ENCODE measurements at regions not wholly inside any gene's neighbourhood (a gene's known extent, or its start where the extent isn't known, plus 50 kb on each side); places are given as distances from the start of the nearest gene placed in this dataset.
"Not testable (repeated sequence)": the region's sequence is repeated elsewhere in the genome, so short reads cannot be mapped to it uniquely, and the experiment has no call there.

DNA sequence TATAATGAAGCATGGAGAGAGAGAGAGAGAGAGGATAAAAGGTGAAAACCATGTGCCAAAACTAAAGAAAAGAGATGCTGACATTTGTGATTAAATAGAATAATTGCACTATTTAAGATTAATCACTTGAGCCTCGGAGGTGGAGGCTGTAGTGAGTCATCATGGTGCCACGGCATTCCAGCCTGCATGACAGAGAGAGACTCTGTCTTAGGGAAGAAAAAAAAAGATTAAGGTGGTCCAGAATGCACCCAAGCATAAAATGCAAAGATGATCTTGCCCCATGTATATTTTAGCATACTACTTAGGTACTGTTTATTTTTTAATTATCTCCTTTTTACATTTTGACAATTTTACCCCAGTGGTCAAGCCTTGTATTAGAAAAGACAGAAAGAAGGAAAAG, 742.5 kb downstream of the SPATA31A1 start:
- H3K27me3 Mint-ChIP-seq (ENCODE audit: unreplicated experiment); H3K4me3 Mint-ChIP-seq (ENCODE audit: low read depth, unreplicated experiment); intact Hi-C loops (cut with micrococcal nuclease; ENCODE audit: unreplicated experiment); H3K9me3 Mint-ChIP-seq (ENCODE audit: low read depth, unreplicated experiment); H3K36me3 Mint-ChIP-seq (ENCODE audit: insufficient read depth, unreplicated experiment); DNase-seq; H3K27ac Mint-ChIP-seq (ENCODE audit: unreplicated experiment); CTCF ChIA-PET; H3K4me1 Mint-ChIP-seq (ENCODE audit: low read depth, unreplicated experiment); BruUV-seq (replicated peaks): not testable (repeated sequence)

DNA sequence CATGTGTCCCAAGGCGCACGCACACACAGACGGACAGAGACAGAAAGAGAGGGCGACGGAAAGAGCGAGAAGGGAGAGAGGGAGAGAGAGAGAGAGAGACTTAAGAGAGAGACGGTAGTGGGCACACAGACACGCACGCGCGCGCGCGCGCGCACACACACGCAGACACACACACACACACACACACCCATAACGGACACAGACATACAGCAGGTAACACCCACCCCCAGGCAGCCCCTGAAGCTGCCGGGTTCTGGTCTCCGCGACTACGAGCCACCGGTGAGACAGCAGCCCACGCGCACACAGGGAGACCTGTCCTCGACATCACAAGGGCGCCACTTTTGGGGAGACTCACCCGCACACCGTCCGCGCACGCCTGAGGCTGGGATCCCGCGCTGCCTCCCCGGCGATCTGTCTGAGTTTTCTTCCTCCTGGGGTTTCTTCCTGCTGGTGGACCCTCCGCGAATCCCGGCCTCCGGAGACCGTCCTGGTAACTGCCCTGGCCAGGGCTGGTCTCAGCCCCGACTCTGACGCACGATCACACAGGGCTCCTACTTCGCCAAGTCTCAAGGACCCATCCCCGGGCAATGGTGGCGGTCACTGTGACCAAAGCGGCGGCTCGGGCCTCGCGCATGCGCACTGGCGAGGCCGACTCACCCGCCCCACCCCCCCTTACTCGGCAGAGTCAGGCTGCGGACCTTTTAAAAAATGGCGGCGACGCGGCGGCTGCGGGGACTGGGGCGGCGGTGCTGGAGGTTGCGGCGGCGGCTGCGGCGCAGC, 750.7 kb downstream of the SPATA31A1 start:
- H3K4me1 Mint-ChIP-seq (ENCODE audit: low read depth, unreplicated experiment); CTCF ChIA-PET; intact Hi-C loops (cut with micrococcal nuclease; ENCODE audit: unreplicated experiment); BruUV-seq (replicated peaks); H3K9me3 Mint-ChIP-seq (ENCODE audit: low read depth, unreplicated experiment); DNase-seq; H3K27me3 Mint-ChIP-seq (ENCODE audit: unreplicated experiment): not testable (repeated sequence)
- H3K4me3 Mint-ChIP-seq (ENCODE audit: low read depth, unreplicated experiment): peak overlapping the region; percentile 80
- H3K27ac Mint-ChIP-seq (ENCODE audit: unreplicated experiment): peak overlapping the region; percentile 78
- H3K36me3 Mint-ChIP-seq (ENCODE audit: insufficient read depth, unreplicated experiment): peaks cover 13% of the 10 kb centered on the region

DNA sequence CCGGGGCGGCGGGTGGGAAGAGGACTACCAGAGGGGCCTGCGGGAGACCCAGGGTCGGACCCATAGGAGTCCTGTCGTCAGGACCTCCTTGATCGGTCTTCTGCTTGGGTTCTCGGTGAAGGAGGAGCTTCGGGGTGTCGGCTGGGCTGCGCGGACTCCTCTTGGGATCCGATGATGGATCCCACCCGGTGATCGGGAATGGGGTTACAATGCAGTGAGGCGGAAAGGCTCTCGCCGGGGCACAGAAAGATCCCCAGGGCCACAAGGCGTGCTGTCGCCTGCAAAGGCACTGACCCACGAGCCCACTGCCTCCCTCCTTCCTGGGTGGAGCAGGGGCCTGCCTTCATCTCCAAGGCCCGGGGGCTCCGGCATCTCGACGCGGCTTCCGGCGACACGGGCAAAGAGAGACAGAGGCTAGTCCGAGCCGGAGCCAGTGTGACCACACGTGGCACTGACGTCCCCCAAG, 751.3 kb downstream of the SPATA31A1 start:
- H3K36me3 Mint-ChIP-seq (ENCODE audit: insufficient read depth, unreplicated experiment): peaks cover 13% of the 10 kb centered on the region
- DNase-seq; BruUV-seq (replicated peaks); intact Hi-C loops (cut with micrococcal nuclease; ENCODE audit: unreplicated experiment); H3K9me3 Mint-ChIP-seq (ENCODE audit: low read depth, unreplicated experiment); H3K27me3 Mint-ChIP-seq (ENCODE audit: unreplicated experiment); H3K4me1 Mint-ChIP-seq (ENCODE audit: low read depth, unreplicated experiment); CTCF ChIA-PET; H3K27ac Mint-ChIP-seq (ENCODE audit: unreplicated experiment); H3K4me3 Mint-ChIP-seq (ENCODE audit: low read depth, unreplicated experiment): not testable (repeated sequence)

DNA sequence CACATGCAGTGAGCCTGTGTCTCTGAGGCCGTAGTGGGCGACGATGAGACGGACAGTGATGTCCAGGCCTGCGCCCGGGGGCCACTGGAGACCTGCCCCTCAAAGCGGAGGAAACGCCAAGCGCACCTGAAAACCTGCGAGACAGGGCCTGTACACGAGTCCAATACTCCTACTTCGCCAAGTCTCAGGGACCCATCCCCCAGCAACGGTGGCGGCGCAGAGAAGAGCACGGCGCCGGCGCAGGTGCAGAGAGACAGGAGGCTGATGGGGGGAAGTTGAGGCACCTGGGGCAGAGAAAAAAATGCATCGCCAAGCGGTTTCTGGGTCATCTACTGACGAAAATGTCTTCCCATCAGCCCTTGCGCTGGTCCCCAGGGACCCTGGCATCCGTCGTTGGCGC, 751.8 kb downstream of the SPATA31A1 start:
- H3K4me1 Mint-ChIP-seq (ENCODE audit: low read depth, unreplicated experiment); H3K4me3 Mint-ChIP-seq (ENCODE audit: low read depth, unreplicated experiment); DNase-seq; H3K9me3 Mint-ChIP-seq (ENCODE audit: low read depth, unreplicated experiment); CTCF ChIA-PET; BruUV-seq (replicated peaks); intact Hi-C loops (cut with micrococcal nuclease; ENCODE audit: unreplicated experiment); H3K27ac Mint-ChIP-seq (ENCODE audit: unreplicated experiment); H3K27me3 Mint-ChIP-seq (ENCODE audit: unreplicated experiment): not testable (repeated sequence)
- peaks cover 13% of the 10 kb centered on the region for H3K36me3 Mint-ChIP-seq (ENCODE audit: insufficient read depth, unreplicated experiment)

DNA sequence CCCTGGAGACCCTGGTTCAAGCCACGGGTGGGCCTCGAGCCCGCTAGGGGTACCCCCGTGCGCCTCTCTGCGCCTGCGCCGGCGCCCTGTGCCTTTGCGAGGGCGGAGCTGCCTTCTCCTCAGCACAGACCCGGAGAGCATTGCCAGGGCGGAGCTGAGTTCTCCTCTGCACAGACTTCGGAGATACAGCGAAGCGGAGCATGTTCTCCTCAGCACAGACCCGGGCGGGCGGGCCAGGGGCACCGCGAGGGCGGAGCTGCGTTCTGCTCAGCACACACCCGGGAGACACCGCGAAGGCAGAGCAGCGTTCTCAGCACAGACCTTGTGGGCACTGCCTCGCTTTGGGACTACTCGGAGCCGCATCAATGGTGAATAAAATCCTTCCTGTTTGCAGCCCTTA, 753.0 kb downstream of the SPATA31A1 start:
- DNase-seq; intact Hi-C loops (cut with micrococcal nuclease; ENCODE audit: unreplicated experiment); H3K4me3 Mint-ChIP-seq (ENCODE audit: low read depth, unreplicated experiment); BruUV-seq (replicated peaks); H3K27ac Mint-ChIP-seq (ENCODE audit: unreplicated experiment); H3K27me3 Mint-ChIP-seq (ENCODE audit: unreplicated experiment); H3K4me1 Mint-ChIP-seq (ENCODE audit: low read depth, unreplicated experiment); H3K9me3 Mint-ChIP-seq (ENCODE audit: low read depth, unreplicated experiment); CTCF ChIA-PET: not testable (repeated sequence)
- H3K36me3 Mint-ChIP-seq (ENCODE audit: insufficient read depth, unreplicated experiment): peaks cover 13% of the 10 kb centered on the region

DNA sequence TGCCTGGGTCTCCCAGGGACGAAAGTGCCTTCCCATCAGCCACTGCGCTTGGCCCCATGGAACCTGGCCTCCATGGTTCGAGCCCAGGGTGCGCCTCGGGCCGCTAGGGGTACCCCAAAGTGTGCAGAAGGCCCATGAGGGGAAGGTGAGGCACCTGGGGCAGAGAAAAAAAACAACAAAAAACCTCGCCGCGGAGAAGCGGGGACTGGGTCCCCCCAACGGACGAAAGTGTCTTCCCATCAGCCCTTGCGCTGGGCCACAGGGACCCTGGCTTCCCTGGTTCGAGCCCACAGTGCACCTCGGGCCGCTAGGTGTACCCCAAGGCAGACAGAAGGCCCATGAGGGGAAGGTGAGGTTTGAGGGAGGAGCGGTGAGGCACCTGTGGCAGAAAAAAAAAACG, 755.3 kb downstream of the SPATA31A1 start:
- H3K4me3 Mint-ChIP-seq (ENCODE audit: low read depth, unreplicated experiment); DNase-seq; H3K27me3 Mint-ChIP-seq (ENCODE audit: unreplicated experiment); H3K4me1 Mint-ChIP-seq (ENCODE audit: low read depth, unreplicated experiment); BruUV-seq (replicated peaks); CTCF ChIA-PET; intact Hi-C loops (cut with micrococcal nuclease; ENCODE audit: unreplicated experiment); H3K9me3 Mint-ChIP-seq (ENCODE audit: low read depth, unreplicated experiment); H3K27ac Mint-ChIP-seq (ENCODE audit: unreplicated experiment): not testable (repeated sequence)
- H3K36me3 Mint-ChIP-seq (ENCODE audit: insufficient read depth, unreplicated experiment): peaks cover 12% of the 10 kb centered on the region

DNA sequence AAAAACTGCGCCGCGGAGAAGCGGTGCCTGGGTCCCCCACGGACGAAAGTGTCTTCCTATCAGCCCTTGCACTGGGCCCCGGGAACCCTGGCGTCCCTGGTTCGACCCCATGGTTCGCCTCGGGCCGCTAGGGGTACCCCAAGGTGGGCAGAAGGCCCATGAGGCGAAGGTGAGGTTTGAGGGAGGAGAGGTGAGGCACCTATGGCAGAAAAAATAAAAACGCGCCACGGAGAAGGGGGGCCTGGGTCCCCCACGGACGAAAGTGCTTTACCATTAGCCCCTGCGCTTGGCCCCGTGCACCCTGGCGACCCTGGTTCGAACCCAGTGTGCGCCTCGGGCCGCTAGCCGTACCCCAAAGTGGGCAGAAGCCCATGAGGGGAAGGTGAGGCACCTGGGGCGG, 756.1 kb downstream of the SPATA31A1 start:
- BruUV-seq (replicated peaks); H3K4me3 Mint-ChIP-seq (ENCODE audit: low read depth, unreplicated experiment); intact Hi-C loops (cut with micrococcal nuclease; ENCODE audit: unreplicated experiment); H3K36me3 Mint-ChIP-seq (ENCODE audit: insufficient read depth, unreplicated experiment); DNase-seq; H3K27me3 Mint-ChIP-seq (ENCODE audit: unreplicated experiment); H3K9me3 Mint-ChIP-seq (ENCODE audit: low read depth, unreplicated experiment); CTCF ChIA-PET; H3K4me1 Mint-ChIP-seq (ENCODE audit: low read depth, unreplicated experiment); H3K27ac Mint-ChIP-seq (ENCODE audit: unreplicated experiment): not testable (repeated sequence)

DNA sequence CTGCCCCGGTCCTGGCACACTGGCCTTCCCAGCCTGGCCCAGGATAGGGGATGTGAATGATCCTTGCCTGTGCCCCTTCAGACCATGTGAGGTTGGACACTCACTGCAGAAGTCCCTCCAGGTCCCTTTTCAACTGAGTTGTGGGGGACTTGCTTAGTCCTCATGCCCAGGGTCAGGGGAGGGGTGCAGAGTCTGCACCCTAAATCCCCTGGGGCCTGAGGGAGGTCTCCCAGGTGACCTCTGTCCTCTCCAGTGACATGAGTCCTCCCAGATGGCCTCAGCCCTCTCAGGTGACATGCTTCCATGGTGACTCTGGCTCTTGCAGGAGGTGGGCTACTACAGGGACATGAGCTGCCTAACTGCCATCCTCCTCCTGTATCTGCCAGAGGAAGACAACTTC, 775.1 kb downstream of the SPATA31A1 start:
- H3K9me3 Mint-ChIP-seq (ENCODE audit: low read depth, unreplicated experiment); intact Hi-C loops (cut with micrococcal nuclease; ENCODE audit: unreplicated experiment); H3K36me3 Mint-ChIP-seq (ENCODE audit: insufficient read depth, unreplicated experiment); H3K4me3 Mint-ChIP-seq (ENCODE audit: low read depth, unreplicated experiment); H3K27me3 Mint-ChIP-seq (ENCODE audit: unreplicated experiment); H3K4me1 Mint-ChIP-seq (ENCODE audit: low read depth, unreplicated experiment); DNase-seq; CTCF ChIA-PET; H3K27ac Mint-ChIP-seq (ENCODE audit: unreplicated experiment); BruUV-seq (replicated peaks): not testable (repeated sequence)

DNA sequence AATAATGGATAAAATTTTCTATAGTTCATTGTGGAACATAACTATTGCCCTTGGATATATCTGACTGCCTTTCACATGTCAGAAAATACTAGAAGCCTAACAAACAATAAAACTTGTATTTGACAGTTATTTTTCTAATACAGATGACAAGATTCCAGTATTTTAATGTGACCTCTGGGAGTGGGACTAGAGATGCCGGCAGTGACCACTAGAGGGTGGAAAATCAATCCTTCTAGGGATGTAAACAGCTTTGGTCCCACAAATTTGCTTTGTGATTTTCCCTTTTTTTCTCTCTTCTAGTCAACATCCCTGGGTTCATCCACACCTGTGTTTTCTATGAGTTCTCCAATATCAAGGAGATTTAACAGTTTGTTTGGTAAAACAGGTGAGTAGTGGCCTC, 813.7 kb downstream of the SPATA31A1 start:
- intact Hi-C loops (cut with micrococcal nuclease; ENCODE audit: unreplicated experiment); DNase-seq; H3K27me3 Mint-ChIP-seq (ENCODE audit: unreplicated experiment); BruUV-seq (replicated peaks); H3K4me3 Mint-ChIP-seq (ENCODE audit: low read depth, unreplicated experiment); CTCF ChIA-PET; H3K27ac Mint-ChIP-seq (ENCODE audit: unreplicated experiment); H3K4me1 Mint-ChIP-seq (ENCODE audit: low read depth, unreplicated experiment); H3K36me3 Mint-ChIP-seq (ENCODE audit: insufficient read depth, unreplicated experiment); H3K9me3 Mint-ChIP-seq (ENCODE audit: low read depth, unreplicated experiment): not testable (repeated sequence)

DNA sequence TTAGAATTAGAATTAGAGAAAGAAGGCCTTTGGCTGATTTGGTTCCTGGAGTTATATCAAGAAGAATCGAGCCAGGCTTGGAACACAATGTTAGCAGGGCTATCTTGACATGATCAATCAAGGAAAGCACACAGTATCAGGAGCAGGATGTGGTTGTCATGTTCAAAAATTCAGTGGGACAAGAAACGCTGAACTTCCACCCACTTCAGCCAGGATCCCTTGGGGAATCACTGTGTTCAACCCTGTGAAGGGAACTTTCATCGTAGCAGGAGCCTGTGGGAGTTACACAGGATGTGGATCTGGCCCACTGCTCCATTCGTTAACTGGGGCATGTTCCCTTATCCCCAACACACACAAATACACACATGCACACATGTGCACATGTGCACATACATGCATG, 817.8 kb downstream of the SPATA31A1 start:
- CTCF ChIA-PET; H3K4me3 Mint-ChIP-seq (ENCODE audit: low read depth, unreplicated experiment); H3K36me3 Mint-ChIP-seq (ENCODE audit: insufficient read depth, unreplicated experiment); H3K4me1 Mint-ChIP-seq (ENCODE audit: low read depth, unreplicated experiment); DNase-seq; H3K27ac Mint-ChIP-seq (ENCODE audit: unreplicated experiment); BruUV-seq (replicated peaks); H3K9me3 Mint-ChIP-seq (ENCODE audit: low read depth, unreplicated experiment); intact Hi-C loops (cut with micrococcal nuclease; ENCODE audit: unreplicated experiment); H3K27me3 Mint-ChIP-seq (ENCODE audit: unreplicated experiment): not testable (repeated sequence)
